ENCODE measurements at regions not wholly inside any gene's neighbourhood (a gene's known extent, or its start where the extent isn't known, plus 50 kb on each side); places are given as distances from the start of the nearest gene placed in this dataset.

DNA sequence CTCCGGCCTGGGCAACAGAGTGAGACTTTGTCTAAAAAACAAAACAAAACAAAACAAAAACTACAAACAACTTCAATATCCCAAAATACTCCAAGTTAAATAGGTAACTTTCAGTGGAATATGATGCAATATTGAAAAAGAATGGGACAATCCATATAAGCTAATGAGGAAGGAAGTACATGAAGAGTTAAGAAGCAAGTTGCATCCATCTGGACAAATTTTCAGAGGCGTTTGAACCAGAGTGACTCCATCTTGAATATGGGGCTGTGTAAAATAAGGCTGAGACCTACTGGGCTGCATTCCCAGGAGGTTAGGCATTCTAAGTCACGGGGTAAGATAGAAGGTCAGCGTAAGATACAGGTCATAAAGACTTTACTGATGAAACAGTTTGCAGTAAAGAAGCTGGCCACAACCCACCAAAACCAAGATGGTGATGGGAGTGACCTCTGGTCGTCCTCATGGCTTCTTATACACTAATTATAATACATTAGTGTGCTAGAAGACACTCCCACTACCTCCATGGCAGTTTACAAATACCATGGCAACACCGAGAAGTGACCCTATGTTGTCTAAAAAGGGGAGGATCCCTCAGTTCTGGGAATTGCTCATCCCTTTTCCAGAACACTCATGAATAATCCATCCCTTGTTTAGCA lies 58.1 kb upstream of the LCTL start (continued):
- TF ChIP-seq, protein P1, sequence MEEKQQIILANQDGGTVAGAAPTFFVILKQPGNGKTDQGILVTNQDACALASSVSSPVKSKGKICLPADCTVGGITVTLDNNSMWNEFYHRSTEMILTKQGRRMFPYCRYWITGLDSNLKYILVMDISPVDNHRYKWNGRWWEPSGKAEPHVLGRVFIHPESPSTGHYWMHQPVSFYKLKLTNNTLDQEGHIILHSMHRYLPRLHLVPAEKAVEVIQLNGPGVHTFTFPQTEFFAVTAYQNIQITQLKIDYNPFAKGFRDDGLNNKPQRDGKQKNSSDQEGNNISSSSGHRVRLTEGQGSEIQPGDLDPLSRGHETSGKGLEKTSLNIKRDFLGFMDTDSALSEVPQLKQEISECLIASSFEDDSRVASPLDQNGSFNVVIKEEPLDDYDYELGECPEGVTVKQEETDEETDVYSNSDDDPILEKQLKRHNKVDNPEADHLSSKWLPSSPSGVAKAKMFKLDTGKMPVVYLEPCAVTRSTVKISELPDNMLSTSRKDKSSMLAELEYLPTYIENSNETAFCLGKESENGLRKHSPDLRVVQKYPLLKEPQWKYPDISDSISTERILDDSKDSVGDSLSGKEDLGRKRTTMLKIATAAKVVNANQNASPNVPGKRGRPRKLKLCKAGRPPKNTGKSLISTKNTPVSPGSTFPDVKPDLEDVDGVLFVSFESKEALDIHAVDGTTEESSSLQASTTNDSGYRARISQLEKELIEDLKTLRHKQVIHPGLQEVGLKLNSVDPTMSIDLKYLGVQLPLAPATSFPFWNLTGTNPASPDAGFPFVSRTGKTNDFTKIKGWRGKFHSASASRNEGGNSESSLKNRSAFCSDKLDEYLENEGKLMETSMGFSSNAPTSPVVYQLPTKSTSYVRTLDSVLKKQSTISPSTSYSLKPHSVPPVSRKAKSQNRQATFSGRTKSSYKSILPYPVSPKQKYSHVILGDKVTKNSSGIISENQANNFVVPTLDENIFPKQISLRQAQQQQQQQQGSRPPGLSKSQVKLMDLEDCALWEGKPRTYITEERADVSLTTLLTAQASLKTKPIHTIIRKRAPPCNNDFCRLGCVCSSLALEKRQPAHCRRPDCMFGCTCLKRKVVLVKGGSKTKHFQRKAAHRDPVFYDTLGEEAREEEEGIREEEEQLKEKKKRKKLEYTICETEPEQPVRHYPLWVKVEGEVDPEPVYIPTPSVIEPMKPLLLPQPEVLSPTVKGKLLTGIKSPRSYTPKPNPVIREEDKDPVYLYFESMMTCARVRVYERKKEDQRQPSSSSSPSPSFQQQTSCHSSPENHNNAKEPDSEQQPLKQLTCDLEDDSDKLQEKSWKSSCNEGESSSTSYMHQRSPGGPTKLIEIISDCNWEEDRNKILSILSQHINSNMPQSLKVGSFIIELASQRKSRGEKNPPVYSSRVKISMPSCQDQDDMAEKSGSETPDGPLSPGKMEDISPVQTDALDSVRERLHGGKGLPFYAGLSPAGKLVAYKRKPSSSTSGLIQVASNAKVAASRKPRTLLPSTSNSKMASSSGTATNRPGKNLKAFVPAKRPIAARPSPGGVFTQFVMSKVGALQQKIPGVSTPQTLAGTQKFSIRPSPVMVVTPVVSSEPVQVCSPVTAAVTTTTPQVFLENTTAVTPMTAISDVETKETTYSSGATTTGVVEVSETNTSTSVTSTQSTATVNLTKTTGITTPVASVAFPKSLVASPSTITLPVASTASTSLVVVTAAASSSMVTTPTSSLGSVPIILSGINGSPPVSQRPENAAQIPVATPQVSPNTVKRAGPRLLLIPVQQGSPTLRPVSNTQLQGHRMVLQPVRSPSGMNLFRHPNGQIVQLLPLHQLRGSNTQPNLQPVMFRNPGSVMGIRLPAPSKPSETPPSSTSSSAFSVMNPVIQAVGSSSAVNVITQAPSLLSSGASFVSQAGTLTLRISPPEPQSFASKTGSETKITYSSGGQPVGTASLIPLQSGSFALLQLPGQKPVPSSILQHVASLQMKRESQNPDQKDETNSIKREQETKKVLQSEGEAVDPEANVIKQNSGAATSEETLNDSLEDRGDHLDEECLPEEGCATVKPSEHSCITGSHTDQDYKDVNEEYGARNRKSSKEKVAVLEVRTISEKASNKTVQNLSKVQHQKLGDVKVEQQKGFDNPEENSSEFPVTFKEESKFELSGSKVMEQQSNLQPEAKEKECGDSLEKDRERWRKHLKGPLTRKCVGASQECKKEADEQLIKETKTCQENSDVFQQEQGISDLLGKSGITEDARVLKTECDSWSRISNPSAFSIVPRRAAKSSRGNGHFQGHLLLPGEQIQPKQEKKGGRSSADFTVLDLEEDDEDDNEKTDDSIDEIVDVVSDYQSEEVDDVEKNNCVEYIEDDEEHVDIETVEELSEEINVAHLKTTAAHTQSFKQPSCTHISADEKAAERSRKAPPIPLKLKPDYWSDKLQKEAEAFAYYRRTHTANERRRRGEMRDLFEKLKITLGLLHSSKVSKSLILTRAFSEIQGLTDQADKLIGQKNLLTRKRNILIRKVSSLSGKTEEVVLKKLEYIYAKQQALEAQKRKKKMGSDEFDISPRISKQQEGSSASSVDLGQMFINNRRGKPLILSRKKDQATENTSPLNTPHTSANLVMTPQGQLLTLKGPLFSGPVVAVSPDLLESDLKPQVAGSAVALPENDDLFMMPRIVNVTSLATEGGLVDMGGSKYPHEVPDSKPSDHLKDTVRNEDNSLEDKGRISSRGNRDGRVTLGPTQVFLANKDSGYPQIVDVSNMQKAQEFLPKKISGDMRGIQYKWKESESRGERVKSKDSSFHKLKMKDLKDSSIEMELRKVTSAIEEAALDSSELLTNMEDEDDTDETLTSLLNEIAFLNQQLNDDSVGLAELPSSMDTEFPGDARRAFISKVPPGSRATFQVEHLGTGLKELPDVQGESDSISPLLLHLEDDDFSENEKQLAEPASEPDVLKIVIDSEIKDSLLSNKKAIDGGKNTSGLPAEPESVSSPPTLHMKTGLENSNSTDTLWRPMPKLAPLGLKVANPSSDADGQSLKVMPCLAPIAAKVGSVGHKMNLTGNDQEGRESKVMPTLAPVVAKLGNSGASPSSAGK (IDR thresholded peaks at IDR 0.05) = no peak; the same call in 1 of the 2 replicates
- TF ChIP-seq, protein P2, sequence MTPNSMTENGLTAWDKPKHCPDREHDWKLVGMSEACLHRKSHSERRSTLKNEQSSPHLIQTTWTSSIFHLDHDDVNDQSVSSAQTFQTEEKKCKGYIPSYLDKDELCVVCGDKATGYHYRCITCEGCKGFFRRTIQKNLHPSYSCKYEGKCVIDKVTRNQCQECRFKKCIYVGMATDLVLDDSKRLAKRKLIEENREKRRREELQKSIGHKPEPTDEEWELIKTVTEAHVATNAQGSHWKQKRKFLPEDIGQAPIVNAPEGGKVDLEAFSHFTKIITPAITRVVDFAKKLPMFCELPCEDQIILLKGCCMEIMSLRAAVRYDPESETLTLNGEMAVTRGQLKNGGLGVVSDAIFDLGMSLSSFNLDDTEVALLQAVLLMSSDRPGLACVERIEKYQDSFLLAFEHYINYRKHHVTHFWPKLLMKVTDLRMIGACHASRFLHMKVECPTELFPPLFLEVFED (CRISPR knock-in tag; conservative IDR thresholded peaks at IDR 0.05) = peak; percentile 99
- TF ChIP-seq KLF1 (tag; IDR thresholded peaks at IDR 0.05) (peak; percentile 95), EP300 (IDR thresholded peaks at IDR 0.05; ENCODE audit: low read length) (peak; percentile 28; the same call in 1 of the 2 replicates), ZNF12 (CRISPR knock-in tag; IDR thresholded peaks at IDR 0.05) (no peak), HDGF (IDR thresholded peaks at IDR 0.05) (peak; percentile 59; the same call in 1 of the 2 replicates), KLF13 (tag; IDR thresholded peaks at IDR 0.05; ENCODE audit: borderline replicate concordance, low read depth) (peak; percentile 99), HSF4 (CRISPR knock-in tag; IDR thresholded peaks at IDR 0.05; ENCODE audit: borderline replicate concordance) (peak; percentile 99), ZNF699 (CRISPR knock-in tag; IDR thresholded peaks at IDR 0.05; ENCODE audit: insufficient replicate concordance) (peak; percentile 96), NCOA2 (IDR thresholded peaks at IDR 0.05; ENCODE audit: partially characterized antibody in 2 of 2) (no peak), MCM2 (IDR thresholded peaks at IDR 0.05; ENCODE audit: low read depth) (no peak), HLTF (IDR thresholded peaks at IDR 0.05) (no peak)
- TF ChIP-seq, protein P3, sequence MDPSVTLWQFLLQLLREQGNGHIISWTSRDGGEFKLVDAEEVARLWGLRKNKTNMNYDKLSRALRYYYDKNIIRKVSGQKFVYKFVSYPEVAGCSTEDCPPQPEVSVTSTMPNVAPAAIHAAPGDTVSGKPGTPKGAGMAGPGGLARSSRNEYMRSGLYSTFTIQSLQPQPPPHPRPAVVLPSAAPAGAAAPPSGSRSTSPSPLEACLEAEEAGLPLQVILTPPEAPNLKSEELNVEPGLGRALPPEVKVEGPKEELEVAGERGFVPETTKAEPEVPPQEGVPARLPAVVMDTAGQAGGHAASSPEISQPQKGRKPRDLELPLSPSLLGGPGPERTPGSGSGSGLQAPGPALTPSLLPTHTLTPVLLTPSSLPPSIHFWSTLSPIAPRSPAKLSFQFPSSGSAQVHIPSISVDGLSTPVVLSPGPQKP (CRISPR knock-in tag; IDR thresholded peaks at IDR 0.05) = no peak
- TF ChIP-seq, protein P4, sequence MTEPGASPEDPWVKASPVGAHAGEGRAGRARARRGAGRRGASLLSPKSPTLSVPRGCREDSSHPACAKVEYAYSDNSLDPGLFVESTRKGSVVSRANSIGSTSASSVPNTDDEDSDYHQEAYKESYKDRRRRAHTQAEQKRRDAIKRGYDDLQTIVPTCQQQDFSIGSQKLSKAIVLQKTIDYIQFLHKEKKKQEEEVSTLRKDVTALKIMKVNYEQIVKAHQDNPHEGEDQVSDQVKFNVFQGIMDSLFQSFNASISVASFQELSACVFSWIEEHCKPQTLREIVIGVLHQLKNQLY (CRISPR knock-in tag; conservative IDR thresholded peaks at IDR 0.05) = peak in 1 of 2 experiments; percentile 89; a peak in 1 of 4 replicates

All from K562 (cell line).